BE2C (cell line): ENCODE measurements at regions not wholly inside any gene's neighbourhood (a gene's known extent, or its start where the extent isn't known, plus 50 kb on each side); places are given as distances from the start of the nearest gene placed in this dataset.

Experiments used
- DNase-seq: peaks from one replicate; pipeline ENCODE4 v3.0.0-alpha.2; 2020
- H3K27me3 ChIP-seq: fragments of 250-450 bp; sonication (Bioruptor Pico); 2 replicates; pipeline ENCODE4 v1.5.1; 2020; ENCODE audit warnings: mild to moderate bottlenecking
- H3K36me3 ChIP-seq: fragments of 250-450 bp; sonication (Bioruptor Pico); 2 replicates; pipeline ENCODE4 v1.5.1; 2020; ENCODE audit warnings: mild to moderate bottlenecking
- H3K4me1 ChIP-seq: fragments of 250-450 bp; sonication (Bioruptor Pico); 2 replicates; pipeline ENCODE4 v1.5.1; 2020
- H3K4me3 ChIP-seq: 2 replicates; pipeline ENCODE4 v1.5.1; 2011; ENCODE audit warnings: low read depth, low read length
- H3K9me3 ChIP-seq: fragments of 250-450 bp; sonication (Bioruptor Pico); 2 replicates; pipeline ENCODE4 v1.5.1; 2020
- TF ChIP-seq, protein P1 (sequence below): IDR thresholded peaks from 2 replicates; pipeline ENCODE4 v1.5.1; 2012; ENCODE audit warnings: mild to moderate bottlenecking, low read depth, low read length

DNA sequence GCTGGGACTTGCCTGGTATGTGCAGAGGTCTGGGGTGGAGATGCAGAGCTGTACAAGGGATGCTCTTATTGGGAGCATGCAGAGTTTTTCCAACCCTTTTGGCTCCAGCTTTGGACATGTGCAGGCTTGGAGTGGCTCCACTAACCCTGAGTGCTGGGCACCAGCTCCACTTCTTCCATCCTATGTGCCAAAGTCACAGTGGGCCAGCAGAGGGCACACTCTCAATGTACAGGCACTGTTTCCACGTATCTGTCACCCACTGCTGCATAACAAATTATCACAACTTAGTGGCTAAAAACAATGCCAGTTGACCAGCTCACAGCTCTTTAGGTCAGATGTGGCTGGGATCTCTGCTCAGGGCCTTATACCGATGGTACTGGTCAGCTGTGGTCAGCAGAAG lies 631.8 kb downstream of the AJAP1 start:
- TF ChIP-seq, protein P1, sequence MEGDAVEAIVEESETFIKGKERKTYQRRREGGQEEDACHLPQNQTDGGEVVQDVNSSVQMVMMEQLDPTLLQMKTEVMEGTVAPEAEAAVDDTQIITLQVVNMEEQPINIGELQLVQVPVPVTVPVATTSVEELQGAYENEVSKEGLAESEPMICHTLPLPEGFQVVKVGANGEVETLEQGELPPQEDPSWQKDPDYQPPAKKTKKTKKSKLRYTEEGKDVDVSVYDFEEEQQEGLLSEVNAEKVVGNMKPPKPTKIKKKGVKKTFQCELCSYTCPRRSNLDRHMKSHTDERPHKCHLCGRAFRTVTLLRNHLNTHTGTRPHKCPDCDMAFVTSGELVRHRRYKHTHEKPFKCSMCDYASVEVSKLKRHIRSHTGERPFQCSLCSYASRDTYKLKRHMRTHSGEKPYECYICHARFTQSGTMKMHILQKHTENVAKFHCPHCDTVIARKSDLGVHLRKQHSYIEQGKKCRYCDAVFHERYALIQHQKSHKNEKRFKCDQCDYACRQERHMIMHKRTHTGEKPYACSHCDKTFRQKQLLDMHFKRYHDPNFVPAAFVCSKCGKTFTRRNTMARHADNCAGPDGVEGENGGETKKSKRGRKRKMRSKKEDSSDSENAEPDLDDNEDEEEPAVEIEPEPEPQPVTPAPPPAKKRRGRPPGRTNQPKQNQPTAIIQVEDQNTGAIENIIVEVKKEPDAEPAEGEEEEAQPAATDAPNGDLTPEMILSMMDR = no peak
- no peaks in the 10 kb centered on the region for H3K4me1 ChIP-seq
- no peak overlapping the region for H3K4me3 ChIP-seq
- H3K36me3 ChIP-seq = no peaks in the 10 kb centered on the region
- DNase-seq = no peak
- no peaks in the 10 kb centered on the region for H3K9me3 ChIP-seq
- no peaks in the 10 kb centered on the region for H3K27me3 ChIP-seq

DNA sequence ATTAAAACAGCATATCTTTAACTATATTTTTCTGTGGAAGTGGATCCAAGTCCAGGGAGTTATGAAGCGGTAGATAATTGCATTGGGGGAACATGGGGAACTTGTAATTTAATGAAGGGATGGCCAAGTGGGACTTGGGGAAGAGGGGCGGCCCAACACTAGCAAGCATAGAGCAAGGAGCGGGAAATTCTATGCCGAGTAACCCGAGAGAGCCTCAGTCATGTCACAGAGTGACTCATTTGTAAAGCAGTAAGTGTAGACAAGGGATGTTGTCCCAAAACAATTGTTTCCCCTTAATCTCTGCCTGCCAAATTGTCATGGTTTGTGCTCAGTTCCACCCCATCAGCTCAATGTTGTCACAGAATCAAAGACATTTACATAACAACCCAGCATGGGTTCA lies 620.1 kb downstream of the AJAP1 start:
- no peaks in the 10 kb centered on the region for H3K9me3 ChIP-seq
- no peaks in the 10 kb centered on the region for H3K4me1 ChIP-seq
- DNase-seq = no peak
- H3K4me3 ChIP-seq = no peak overlapping the region
- H3K36me3 ChIP-seq = no peaks in the 10 kb centered on the region
- TF ChIP-seq, protein P1 = no peak
- no peaks in the 10 kb centered on the region for H3K27me3 ChIP-seq

DNA sequence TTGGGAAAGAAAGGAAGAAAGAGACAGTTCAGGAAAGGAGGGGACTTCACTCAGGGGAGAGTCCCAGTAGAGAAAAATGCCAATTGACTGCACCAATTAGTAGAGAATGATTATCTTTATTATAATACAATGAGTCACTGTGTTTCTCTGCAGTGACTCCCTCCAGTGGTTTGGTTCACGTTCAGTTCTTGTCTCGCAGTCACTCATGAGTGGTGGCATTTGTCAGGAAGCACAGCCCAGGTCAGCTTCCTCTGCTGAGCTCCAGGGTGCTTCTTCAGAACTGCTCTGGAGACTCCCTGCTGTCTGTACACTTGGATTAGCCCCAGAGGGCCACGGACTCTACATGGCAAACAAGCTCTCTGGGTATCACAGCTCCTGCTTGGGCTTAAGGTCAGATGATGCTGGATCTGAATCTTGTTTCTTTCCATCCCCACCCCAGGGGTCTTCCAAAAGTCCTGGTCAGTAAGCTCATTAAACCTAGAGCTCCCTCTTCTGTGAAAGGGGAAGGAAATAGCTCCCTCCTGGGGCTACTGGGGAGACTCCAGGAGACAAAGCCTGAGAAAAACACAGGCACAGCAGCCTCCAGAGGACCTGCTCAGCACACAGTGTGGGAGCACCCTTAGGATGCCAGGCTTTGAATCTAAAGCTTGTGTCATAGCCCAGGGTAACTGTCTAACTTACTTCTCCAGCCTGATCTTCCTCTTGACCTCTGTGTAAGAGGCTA lies 619.0 kb downstream of the AJAP1 start:
- Histone ChIP-seq H3K9me3 (no peaks in the 10 kb centered on the region), H3K27me3 (no peaks in the 10 kb centered on the region), H3K4me3 (no peak overlapping the region), H3K4me1 (no peaks in the 10 kb centered on the region), H3K36me3 (no peaks in the 10 kb centered on the region)
- TF ChIP-seq, protein P1 = no peak
- no peak for DNase-seq

DNA sequence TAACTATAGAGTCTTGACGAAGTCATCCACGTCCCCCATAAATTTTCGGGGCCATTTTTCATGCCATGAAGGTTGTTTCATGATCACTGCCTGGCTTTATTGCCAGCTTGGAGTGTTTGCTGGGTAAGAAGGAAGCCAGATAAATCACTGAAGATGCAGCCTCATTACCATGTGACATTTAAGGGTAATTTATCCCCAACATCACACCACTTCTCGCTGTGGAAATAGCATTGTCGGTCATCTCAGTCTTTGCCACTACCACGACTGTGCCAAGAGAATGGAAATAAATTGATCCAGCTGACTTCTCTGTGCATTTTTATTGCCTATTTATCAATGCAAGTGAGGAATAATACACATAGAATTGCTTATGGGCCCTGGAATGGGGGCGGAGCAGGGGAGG lies 617.9 kb downstream of the AJAP1 start:
- Histone ChIP-seq H3K9me3 (no peaks in the 10 kb centered on the region), H3K27me3 (no peaks in the 10 kb centered on the region), H3K4me1 (no peaks in the 10 kb centered on the region), H3K4me3 (no peak overlapping the region), H3K36me3 (no peaks in the 10 kb centered on the region)
- no peak for DNase-seq
- TF ChIP-seq, protein P1 = no peak

DNA sequence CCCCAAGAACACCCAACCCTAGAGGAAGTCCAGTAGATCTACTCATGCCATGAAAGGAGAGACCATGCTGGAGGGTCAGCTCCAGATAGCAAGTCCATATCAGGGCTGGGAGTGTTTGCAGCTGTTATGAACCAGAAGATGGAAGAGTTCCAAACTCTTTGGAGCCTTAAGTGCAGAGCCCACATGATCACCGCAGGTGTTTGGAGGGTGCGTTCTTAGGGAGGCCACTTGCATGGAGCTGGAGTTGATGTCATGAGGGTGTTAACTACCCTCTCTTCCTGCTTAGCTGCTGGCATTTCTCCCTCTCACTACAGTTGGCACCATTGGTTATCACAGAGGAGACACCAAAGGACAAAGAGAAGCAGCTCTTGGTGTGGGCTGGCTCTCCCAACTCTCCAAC lies 616.9 kb downstream of the AJAP1 start:
- TF ChIP-seq, protein P1 = no peak
- DNase-seq = no peak
- Histone ChIP-seq H3K4me1 (no peaks in the 10 kb centered on the region), H3K9me3 (no peaks in the 10 kb centered on the region), H3K36me3 (no peaks in the 10 kb centered on the region), H3K27me3 (no peaks in the 10 kb centered on the region), H3K4me3 (no peak overlapping the region)

DNA sequence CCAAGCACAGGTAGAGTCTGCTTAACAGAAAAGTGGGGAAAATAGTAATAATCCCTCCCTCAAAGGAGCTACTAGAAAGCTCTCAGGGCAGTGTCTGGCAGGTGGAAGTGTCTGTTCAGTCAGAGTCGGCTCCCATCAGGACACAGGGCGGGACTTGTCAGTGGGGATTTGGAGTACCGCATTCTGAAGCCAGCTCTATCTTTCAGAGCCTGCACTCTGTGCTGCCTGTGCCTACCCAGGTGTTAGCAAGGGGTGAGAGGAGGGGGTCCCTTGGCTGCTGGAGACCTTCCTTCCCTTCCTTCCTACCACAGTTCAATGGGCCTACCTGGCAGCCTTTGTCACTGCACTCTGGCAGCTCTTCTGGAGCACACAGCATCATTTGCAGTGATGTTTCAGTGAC lies 615.5 kb downstream of the AJAP1 start:
- Histone ChIP-seq H3K27me3 (no peaks in the 10 kb centered on the region), H3K36me3 (no peaks in the 10 kb centered on the region), H3K4me3 (no peak overlapping the region), H3K4me1 (no peaks in the 10 kb centered on the region), H3K9me3 (no peaks in the 10 kb centered on the region)
- TF ChIP-seq, protein P1 = no peak
- DNase-seq = no peak
